ENCODE measurements at regions not wholly inside any gene's neighbourhood (a gene's known extent, or its start where the extent isn't known, plus 50 kb on each side); places are given as distances from the start of the nearest gene placed in this dataset.
A peak's percentile ranks its signal among the peaks of the same experiment; 100 is the strongest.

DNA sequence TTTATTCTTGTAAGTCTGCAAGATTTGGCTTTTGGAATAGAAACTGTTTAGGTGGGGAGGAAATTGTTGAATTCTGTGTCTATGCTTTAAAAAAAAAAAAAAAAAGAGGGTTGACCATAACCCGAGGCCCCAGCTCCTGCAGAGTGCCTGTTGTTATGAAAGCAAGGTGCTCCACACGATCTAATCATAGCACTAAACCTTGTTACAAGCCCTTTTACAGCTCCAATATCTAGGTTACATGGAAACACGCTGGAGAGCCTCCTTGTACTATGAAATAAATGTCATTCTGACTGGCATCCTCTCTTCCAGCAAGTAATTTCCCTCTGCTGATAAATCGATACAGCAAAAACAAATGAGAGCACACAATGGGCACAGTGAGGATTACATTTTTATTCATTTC is 303.1 kb upstream of the SOX5 start:
- DNase-seq: no peak

GRCh38 chr12:24246934-24247333 is 297.5 kb upstream of the SOX5 start:
- no peak for DNase-seq

GRCh38 chr12:24246376-24246775 is 296.9 kb upstream of the SOX5 start:
- no peak for DNase-seq

DNA sequence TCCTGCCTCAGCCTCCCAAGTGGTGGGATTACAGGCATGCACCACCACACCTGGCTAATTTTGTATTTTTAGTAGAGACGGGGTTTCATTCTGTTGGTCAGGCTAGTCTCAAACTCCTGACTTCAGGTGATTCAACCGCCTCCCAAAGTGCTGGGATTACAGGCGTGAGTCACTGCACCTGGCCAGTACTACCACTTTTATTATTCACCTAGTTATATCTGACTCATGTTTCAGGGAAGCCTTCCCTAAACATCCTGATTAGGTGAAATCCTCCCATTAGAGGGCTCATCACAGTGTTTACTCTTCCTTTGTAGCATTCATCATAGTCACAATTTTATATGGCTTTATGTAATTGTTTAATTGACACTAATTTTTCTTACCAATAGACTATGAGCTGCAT is 295.3 kb upstream of the SOX5 start:
- DNase-seq: no peak

DNA sequence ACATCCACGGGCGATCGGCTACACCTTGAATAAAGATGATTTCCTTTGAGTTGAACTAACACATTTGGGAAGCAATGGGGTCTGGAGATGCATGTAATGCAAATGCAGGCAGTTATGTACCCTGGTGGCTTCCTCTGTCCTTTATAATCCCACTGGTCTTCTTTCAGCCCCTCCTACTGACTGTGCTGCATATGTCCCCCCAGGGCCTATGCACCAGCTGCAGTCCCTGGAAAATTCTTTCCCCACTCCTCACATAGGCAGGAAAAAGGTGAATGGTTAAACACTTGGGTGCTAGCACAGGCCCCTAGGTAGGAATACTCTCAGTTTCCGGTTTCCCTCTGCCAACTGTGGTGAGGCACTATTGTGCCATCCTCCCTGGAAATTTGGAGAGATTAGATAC is 294.8 kb upstream of the SOX5 start:
- DNase-seq: no peak

- no peak for DNase-seq
Observed at GRCh38 chr12:24240707-24241106, 291.2 kb upstream of the SOX5 start.

DNA sequence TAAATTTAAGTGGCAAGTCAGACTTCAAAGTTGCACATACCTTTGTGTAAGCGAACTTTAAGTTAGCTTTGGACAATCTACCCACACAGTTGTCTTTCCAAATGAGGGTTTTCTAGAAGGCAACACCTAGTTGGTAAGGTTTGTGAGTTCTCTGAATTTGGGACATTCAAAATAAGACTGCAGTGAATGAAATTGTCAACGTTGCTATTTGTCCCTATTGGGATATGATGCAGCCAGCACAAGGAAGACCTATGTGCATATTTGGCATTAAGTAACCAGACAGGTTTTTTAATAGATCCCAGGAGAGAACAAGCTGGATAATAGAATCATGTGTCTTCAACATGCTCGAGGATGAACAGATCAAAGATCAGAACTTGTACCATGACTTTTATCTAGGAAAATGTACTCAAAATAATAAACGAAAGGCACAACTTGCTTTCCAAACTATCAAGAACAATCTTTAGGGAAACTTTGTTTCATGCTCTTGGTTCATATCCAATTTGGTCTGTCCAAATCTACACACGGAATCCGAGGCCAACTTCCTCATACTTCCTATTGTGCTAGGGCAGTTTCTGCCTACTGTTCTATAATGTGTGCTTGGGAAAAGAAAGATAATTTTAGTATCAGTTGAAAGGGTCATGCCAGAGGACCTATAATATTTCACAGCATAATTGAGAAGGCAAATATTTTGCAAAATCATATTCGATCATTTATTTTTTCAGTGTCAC is 284.2 kb upstream of the SOX5 start:
- DNase-seq: no peak

DNA sequence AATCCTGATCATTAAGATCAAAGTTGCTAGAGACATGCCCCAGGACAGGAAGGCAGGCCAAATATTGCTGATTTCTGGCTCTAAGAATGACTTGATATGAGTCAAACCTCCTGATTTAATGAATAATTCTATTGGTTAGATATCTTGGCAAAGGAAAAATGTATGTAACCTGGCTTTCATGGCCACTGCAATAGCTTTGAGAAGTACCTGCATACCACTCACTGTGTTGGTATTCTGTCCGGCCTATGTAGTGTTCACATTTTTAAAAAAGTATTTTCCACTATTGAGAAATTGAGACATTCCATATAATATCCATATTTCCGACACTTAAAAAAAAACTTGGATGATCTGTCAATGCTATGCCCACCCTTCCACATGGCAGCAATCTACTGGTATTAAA is 283.1 kb upstream of the SOX5 start:
- DNase-seq: no peak

DNA sequence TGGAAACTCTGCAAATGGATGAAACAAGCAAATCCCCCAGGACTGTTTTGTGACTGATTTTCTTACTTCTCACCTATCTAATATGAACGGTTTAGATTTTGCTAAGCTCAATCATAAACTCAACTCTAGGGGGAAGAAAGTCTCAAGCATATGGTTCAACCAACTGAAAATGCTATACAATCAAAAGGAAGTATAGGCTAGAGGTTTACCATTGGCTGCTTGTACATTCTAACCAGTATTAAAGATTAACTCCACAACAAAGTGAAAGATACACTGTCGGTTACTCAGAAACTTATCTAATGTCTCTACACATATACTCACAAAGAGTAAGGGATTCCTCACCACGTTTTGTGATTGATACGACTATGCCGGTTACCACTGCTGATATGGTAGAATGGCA is 281.8 kb upstream of the SOX5 start:
- DNase-seq: no peak

GRCh38 chr12:24230061-24230701 is 280.7 kb upstream of the SOX5 start:
- no peak for DNase-seq

GRCh38 chr12:24229031-24229700 is 279.7 kb upstream of the SOX5 start:
- DNase-seq: no peak

DNA sequence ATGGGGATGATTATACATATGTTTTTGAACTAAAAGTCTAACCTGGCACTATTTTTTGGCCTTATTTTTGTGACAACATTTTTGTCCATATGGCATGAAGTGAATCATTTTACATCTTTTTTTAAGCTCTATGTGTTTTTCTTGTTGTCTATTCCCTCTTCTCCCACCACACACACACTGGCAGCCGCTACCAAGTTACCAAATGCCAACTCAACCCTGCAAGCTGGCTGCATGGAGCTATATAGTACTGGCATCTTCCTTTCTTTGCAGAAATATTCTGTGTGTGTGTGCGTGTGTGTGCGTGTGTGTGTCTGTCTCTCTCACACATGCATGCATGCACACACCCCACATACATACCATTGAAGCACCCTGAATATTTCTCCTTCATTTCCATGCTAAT is 278.9 kb upstream of the SOX5 start:
- DNase-seq: no peak

DNA sequence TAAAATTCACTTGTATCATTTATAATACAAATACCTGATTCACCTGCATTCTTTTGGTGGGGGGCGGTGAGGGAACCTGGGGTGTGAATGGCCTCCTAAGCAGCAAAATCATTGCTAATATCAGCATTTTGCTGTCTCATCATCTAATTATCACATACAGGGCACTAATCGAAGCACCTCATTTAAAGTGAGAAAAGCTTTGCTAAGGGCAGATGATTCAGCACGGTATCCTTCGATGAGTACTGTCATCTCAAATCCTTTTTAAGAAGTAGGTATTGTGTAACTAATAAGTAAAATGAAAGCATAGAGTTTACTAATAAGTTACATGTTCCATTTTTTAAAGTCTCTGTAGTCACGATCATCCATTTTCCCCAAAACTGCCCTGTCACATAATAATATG is 278.1 kb upstream of the SOX5 start:
- no peak for DNase-seq

DNA sequence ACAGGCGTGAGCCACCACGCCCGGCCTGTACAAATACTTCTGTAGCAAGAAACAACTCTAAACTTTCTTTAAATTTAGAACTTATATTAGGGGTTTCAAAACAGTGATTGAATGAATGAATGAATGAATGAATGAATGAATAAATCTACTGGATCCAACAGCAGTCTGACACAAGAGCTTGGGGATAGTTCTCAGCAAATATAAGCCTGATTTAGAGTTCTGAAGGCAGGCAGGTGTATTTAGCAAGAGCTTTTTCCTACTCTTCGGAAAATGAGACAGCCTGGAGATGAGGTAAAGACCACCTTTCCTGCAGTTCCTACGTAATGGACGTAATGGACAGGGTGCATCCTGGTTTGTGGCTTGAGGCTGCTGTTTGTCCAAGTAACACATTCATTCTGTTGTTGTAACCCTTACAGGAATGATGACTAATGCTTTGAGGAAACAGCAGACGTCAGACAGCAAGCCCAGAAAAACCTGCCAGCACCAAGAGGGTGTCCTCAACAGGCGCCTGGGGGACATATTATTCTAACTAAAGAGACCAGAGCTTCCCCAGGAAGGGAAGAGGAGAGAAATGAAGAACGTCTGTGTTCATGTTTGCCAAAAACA is 277.4 kb upstream of the SOX5 start:
- no peak for DNase-seq

- DNase-seq: no peak
Observed at GRCh38 chr12:24224401-24224800, 274.9 kb upstream of the SOX5 start.

- DNase-seq: no peak
Observed at GRCh38 chr12:24223926-24224325, 274.5 kb upstream of the SOX5 start.

DNA sequence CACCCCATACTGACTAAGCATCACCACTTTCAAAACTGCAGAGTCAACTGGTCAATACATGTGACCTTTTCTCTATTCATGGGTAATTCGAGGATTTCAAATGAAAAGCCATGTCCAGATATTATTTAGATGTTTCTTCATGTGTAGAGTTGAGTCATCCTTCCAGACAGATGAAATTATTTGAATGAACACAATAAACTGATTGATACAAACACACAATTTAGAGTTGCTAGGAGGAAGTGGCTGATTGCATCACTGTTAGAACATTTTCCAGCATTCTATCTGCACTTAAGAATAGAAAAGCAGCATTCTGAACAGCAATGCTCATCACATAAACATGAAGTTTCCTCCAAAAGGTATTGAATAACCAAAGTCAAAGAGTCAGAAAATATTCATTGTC is 273.5 kb upstream of the SOX5 start:
- no peak for DNase-seq

GRCh38 chr12:24212496-24212895 is 263.0 kb upstream of the SOX5 start:
- peak; percentile 79 for DNase-seq

DNA sequence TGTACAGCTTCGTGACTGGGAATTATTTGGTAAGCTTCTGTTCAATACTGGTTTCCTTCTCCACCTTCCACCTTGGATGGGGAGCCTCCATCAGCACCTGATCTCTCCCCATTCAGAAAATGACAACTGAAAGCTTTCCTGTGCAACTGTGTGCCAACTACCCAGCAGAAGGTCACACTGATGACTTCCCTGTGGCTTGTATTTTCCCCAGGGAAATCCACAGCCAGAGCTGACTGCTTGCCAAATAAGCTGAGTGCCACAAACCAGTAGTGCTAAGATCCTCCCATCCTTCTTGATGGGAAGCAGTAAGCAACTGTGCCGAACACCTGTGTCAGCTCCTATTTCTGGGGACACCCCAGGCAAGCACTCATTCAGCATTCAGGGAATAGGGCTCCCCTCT is 257.2 kb upstream of the SOX5 start:
- no peak for DNase-seq

DNA sequence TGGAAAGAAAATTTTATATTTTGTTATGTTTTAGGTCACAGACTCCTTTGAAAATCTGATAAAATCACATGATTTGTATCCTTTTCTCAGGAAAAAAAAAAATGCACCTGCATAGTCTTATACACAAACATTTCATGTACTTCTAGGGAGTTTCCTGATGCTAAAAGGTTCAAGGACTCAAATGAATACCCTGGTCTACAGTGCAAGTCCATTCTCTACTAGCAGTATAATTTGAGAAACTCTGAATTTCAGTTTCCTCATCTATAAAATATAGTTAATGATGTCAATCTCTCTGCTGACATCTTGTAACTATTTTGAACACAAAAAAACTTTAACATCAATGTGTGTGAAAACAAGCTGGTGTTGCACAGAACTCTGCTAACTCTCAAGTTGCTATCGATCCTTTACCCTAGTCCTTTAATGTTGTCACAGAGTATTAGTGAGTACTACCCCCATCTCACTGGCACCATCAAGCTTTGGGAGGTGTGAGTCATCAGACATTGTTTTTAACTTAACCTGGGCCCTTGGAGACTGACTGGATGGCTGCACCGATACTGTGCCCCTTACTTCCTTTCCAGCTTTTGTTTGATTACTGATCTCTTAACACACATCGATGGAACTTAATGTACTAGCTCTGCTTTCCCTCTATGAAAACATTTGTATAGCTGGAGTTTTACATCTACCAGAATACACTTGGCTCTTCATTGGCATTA is 251.9 kb upstream of the SOX5 start:
- DNase-seq: no peak

GRCh38 chr12:24200010-24200409 is 250.5 kb upstream of the SOX5 start:
- DNase-seq: no peak

GRCh38 chr12:24198936-24199671 is 249.6 kb upstream of the SOX5 start:
- no peak for DNase-seq

DNA sequence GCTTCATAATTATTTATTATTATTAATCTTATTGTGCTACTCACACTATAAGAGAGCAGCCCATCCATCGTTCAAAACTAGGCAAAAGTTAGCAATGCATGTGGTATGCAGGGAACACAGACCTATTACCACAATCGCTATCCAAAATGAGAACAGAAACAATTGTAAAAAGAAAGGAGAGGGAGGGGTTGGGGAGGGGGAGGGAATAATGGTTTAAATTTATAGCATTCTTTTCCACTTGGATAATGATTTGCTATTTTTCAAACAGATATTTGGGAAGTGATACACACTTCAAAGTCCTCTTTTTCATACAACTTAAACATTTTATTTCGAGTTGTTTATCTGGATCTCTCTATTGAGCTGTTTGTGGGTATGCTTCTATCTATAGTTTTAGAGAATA is 248.6 kb upstream of the SOX5 start:
- no peak for DNase-seq

Measured in NCI-H1417 treated with DMSO at 0.1 percent for 48 hours (cell line).